ENCODE measurements at regions not wholly inside any gene's neighbourhood (a gene's known extent, or its start where the extent isn't known, plus 50 kb on each side); places are given as distances from the start of the nearest gene placed in this dataset.

DNA sequence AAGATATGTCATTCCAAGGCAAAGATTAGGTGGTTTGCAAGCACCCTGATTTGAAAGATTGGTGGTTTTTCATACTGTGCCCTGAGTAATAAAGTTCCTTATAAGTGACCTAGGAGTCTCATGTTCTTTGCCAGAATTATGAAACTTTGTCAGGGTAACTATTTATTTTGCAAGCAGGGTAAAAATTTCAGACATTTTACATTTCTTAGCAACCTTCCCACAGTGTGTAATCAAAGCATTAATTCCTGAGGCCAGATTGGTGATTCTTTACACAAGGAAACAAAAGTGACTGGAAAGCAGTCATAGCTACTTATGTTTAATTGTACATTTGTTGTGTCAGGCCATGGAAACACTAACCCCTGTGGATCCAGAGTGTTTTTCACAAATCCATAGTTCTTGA lies 998.0 kb upstream of the B3GALT2 start:
- Histone ChIP-seq H3K4me3 (no peak overlapping the region), H3K27ac (no peak overlapping the region)
- TF ChIP-seq, protein P1, sequence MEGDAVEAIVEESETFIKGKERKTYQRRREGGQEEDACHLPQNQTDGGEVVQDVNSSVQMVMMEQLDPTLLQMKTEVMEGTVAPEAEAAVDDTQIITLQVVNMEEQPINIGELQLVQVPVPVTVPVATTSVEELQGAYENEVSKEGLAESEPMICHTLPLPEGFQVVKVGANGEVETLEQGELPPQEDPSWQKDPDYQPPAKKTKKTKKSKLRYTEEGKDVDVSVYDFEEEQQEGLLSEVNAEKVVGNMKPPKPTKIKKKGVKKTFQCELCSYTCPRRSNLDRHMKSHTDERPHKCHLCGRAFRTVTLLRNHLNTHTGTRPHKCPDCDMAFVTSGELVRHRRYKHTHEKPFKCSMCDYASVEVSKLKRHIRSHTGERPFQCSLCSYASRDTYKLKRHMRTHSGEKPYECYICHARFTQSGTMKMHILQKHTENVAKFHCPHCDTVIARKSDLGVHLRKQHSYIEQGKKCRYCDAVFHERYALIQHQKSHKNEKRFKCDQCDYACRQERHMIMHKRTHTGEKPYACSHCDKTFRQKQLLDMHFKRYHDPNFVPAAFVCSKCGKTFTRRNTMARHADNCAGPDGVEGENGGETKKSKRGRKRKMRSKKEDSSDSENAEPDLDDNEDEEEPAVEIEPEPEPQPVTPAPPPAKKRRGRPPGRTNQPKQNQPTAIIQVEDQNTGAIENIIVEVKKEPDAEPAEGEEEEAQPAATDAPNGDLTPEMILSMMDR (IDR thresholded peaks at IDR 0.05) = no peak
- no peak for DNase-seq (ENCODE audit: low spot score)

- TF ChIP-seq, protein P1 (IDR thresholded peaks at IDR 0.05) = no peak
- no peak for DNase-seq (ENCODE audit: low spot score)
- H3K4me3 ChIP-seq = no peak overlapping the region
- H3K27ac ChIP-seq = no peak overlapping the region
Observed at GRCh38 chr1:194181845-194182244, 995.4 kb upstream of the B3GALT2 start.

- H3K27ac ChIP-seq = no peak overlapping the region
- H3K4me3 ChIP-seq = no peak overlapping the region
- no peak for DNase-seq (ENCODE audit: low spot score)
- TF ChIP-seq, protein P1 (IDR thresholded peaks at IDR 0.05) = no peak
Observed at GRCh38 chr1:194176212-194176611, 989.8 kb upstream of the B3GALT2 start.

- H3K27ac ChIP-seq = no peak overlapping the region
- no peak for DNase-seq (ENCODE audit: low spot score)
- TF ChIP-seq, protein P1 (IDR thresholded peaks at IDR 0.05) = no peak
- H3K4me3 ChIP-seq = no peak overlapping the region
Observed at GRCh38 chr1:194175251-194175650, 988.8 kb upstream of the B3GALT2 start.

DNA sequence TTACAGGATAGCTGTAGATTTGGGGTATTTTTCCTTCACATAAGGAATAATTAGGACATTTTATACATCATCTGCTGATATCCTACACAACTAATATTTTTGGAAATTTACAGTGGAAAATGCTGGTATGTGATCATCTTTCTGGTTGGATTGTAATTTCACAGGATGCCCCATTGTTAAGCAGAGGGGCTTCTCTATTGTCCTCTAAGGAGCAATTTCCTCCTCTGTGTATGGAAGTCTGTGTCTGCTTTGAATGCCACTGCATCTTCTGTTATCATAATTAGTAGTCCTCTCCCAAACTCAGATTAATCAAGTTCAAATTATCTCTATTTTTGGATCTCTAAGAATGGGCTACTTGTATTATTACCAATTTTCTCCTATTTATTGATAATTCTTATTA lies 988.1 kb upstream of the B3GALT2 start:
- H3K27ac ChIP-seq = no peak overlapping the region
- TF ChIP-seq, protein P1 (IDR thresholded peaks at IDR 0.05) = no peak
- DNase-seq (ENCODE audit: low spot score) = no peak
- no peak overlapping the region for H3K4me3 ChIP-seq

DNA sequence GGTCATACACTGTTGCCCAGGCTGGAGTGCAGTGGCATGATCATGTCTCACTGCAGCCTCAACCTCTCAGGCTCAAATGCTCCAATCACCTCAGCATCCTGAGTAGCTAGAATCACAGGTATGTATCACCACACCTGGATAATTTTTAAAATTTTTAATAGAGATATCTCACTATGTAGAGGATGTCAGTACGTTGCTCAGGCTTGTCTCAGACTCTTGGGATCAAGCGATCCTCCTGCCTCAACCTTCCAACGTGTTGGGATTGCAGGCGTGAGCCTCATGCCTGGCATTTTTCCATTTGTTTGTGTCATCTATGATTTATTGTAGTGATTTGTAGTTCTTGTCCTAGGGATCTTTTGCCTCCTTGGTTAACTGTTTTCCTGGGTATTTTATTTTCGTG lies 985.2 kb upstream of the B3GALT2 start:
- TF ChIP-seq, protein P1 (IDR thresholded peaks at IDR 0.05) = no peak
- no peak for DNase-seq (ENCODE audit: low spot score)
- Histone ChIP-seq H3K4me3 (no peak overlapping the region), H3K27ac (no peak overlapping the region)

DNA sequence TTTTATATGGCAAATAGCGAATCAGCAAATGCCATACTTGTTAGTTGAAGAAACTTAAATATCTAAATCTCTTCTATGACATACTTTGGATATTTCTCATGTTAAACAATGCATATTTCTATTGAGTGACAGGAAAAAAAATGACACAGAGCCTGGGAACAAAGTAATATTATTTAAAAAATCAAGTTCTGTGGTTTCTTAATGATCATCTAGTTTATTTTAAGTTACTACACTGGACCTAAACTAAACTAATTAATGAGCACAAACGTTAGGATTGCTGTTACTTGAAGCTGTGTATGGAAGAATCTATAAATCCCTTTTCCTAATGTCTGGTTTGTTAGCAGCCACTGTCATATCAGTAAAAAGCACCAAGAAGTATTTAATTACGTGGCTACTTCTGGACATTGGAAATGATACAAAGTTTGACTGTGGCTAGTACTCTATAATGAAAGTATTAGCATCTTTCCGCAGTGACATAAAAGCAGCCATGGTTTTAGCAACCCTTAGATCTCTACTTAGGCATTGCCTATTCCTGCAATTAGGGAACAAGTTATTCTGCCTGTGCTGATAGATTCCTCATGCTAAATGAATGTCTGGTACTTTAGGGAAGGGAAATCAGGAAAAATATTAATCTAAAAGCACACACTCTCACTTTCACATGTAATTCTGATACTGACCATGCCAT lies 981.7 kb upstream of the B3GALT2 start:
- Histone ChIP-seq H3K27ac (no peak overlapping the region), H3K4me3 (no peak overlapping the region)
- TF ChIP-seq, protein P1 (IDR thresholded peaks at IDR 0.05) = no peak
- no peak for DNase-seq (ENCODE audit: low spot score)
